ENCODE measurements at regions not wholly inside any gene's neighbourhood (a gene's known extent, or its start where the extent isn't known, plus 50 kb on each side); places are given as distances from the start of the nearest gene placed in this dataset.

DNA sequence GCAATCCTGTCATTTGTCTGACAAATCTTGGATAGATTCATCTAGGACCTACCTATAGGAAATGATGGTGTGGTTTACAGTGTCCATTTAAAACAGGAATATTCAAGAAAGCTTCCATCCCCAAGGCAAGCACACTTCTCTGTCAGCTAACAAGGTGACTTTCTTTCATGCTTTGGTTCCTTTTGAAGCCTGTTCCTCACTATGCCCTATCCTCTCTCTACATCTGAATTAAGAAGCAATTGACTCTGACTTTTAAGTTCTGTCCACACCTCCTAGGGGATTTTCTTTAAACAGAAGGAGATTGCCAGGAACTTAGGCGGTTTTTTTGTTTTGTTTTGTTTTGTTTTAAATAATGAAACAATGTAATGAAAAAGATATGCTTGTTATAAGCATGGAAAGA lies 1181.4 kb upstream of the TENM3 start:
- TF ChIP-seq, protein P1, sequence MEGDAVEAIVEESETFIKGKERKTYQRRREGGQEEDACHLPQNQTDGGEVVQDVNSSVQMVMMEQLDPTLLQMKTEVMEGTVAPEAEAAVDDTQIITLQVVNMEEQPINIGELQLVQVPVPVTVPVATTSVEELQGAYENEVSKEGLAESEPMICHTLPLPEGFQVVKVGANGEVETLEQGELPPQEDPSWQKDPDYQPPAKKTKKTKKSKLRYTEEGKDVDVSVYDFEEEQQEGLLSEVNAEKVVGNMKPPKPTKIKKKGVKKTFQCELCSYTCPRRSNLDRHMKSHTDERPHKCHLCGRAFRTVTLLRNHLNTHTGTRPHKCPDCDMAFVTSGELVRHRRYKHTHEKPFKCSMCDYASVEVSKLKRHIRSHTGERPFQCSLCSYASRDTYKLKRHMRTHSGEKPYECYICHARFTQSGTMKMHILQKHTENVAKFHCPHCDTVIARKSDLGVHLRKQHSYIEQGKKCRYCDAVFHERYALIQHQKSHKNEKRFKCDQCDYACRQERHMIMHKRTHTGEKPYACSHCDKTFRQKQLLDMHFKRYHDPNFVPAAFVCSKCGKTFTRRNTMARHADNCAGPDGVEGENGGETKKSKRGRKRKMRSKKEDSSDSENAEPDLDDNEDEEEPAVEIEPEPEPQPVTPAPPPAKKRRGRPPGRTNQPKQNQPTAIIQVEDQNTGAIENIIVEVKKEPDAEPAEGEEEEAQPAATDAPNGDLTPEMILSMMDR (IDR thresholded peaks at IDR 0.05): no peak
- TF ChIP-seq POLR2A (IDR thresholded peaks at IDR 0.05): no peak
